Tibial artery (tissue), 4 donors: ENCODE measurements at regions not wholly inside any gene's neighbourhood (a gene's known extent, or its start where the extent isn't known, plus 50 kb on each side); places are given as distances from the start of the nearest gene placed in this dataset.
A peak's percentile ranks its signal among the peaks of the same experiment; 100 is the strongest.

Source experiments
- DNase-seq, 2 donors: peaks; one replicate each; pipeline ENCODE4 v3.0.0-alpha.2; 2019
- H3K27ac ChIP-seq, 2 donors: fragments of 200-600 bp; sonication (generic) in 1 of 2; 1 replicate in 1 of 2; 2 replicates in 1 of 2; pipeline ENCODE4 v1.5.1; 2018 to 2019; ENCODE audit warnings: mild to moderate bottlenecking in 1 of 2
- H3K27me3 ChIP-seq, 2 donors: fragments of 200-600 bp; sonication (generic) in 1 of 2; one replicate each; pipeline versions ENCODE4 v1.5.1 to v1.6.0; 2016 to 2019
- H3K36me3 ChIP-seq, 3 donors: fragments of 200-600 bp; sonication (generic) in 2 of 3; one replicate each; pipeline ENCODE4 v1.5.1; 2016 to 2019; ENCODE audit warnings: mild to moderate bottlenecking in 2 of 3
- H3K4me1 ChIP-seq, 4 donors: fragments of 200-600 bp; sonication (generic) in 2 of 4; 1 replicate in 3 of 4; 2 replicates in 1 of 4; pipeline ENCODE4 v1.5.1; 2016 to 2019
- H3K4me3 ChIP-seq, 2 donors: fragments of 200-600 bp; sonication (generic) in 1 of 2; 1 replicate in 1 of 2; 2 replicates in 1 of 2; pipeline ENCODE4 v1.5.1; 2018 to 2019; ENCODE audit warnings: mild to moderate bottlenecking in 2 of 2
- H3K9me3 ChIP-seq, 3 donors: fragments of 200-600 bp; sonication (generic) in 1 of 3; one replicate each; pipeline ENCODE4 v1.5.1; 2016 to 2019
- intact Hi-C: fragments of 100-400 bp; cut with DNase I; formaldehyde crosslinking; loops from one replicate; pipeline ENCODE4 v1.15.0; 2023; ENCODE audit warnings: low total_unique reads
- TF ChIP-seq, protein P1 (sequence below), 2 experiments: fragments of 200-600 bp in 1 of 2; fragments of 450-650 bp in 1 of 2; IDR thresholded peaks; one replicate each; pipeline ENCODE4 v1.5.1; 2017 to 2019; ENCODE audit warnings: antibody characterized with exemption in 2 of 2, mild to moderate bottlenecking in 1 of 2, moderate library complexity in 1 of 2

DNA sequence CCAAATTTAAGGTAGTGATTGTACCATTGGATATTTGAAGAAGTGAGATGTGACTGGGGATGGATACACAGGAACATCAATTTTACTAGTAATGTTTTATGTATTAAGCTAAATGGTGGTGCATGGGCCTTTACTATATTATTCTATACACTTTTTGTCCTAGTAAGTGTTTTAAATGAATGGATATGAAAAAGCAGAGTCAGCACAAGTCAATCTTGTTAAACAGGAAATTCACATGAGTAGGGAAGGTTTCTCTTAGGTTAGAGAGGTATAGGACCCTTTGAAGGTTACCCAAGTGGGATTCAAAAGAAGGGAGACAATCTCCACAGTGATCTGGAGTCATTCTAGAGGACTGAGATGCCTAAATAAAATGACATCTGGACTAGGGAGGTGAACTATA is 71.8 kb upstream of the NCKAP5 start:
- Histone ChIP-seq H3K9me3 (no peaks in the 10 kb centered on the region), H3K4me1 (peaks cover 0 to 11% (median 0%) of the 10 kb centered on the region in 4 donors), H3K4me3 (no peak overlapping the region), H3K27ac (no peak overlapping the region), H3K36me3 (no peaks in the 10 kb centered on the region), H3K27me3 (no peaks in the 10 kb centered on the region)
- no peak for DNase-seq
- intact Hi-C loops, result no loop called here
- TF ChIP-seq, protein P1, sequence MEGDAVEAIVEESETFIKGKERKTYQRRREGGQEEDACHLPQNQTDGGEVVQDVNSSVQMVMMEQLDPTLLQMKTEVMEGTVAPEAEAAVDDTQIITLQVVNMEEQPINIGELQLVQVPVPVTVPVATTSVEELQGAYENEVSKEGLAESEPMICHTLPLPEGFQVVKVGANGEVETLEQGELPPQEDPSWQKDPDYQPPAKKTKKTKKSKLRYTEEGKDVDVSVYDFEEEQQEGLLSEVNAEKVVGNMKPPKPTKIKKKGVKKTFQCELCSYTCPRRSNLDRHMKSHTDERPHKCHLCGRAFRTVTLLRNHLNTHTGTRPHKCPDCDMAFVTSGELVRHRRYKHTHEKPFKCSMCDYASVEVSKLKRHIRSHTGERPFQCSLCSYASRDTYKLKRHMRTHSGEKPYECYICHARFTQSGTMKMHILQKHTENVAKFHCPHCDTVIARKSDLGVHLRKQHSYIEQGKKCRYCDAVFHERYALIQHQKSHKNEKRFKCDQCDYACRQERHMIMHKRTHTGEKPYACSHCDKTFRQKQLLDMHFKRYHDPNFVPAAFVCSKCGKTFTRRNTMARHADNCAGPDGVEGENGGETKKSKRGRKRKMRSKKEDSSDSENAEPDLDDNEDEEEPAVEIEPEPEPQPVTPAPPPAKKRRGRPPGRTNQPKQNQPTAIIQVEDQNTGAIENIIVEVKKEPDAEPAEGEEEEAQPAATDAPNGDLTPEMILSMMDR (IDR thresholded peaks at IDR 0.05), result no peak

DNA sequence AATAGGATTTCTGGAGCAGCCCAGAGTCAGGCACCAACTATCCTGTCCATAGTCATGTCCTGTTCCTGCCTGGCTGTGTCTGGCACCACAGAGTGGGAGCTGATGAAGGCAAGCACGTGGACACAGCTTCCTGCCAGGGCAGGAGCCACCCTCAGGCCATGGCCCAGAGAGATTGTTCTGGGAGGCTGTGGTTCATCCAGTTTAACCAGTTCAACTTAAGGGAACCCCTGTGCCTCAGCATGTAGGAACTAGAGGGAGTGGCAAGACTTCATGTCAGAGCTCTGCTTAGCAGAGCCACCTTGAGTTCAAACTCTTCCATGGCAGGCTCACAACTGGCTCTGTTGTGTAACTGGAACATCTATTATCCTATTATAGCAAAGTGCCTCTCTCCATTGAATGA is 73.2 kb upstream of the NCKAP5 start:
- TF ChIP-seq, protein P1 (IDR thresholded peaks at IDR 0.05), result no peak
- H3K36me3 ChIP-seq, result no peaks in the 10 kb centered on the region
- H3K4me3 ChIP-seq, result no peak overlapping the region
- H3K4me1 ChIP-seq, result peaks cover 0 to 11% (median 0%) of the 10 kb centered on the region in 4 donors
- H3K27ac ChIP-seq, result no peak overlapping the region
- DNase-seq, result peak in 1 of 2 donors; percentile 66
- H3K27me3 ChIP-seq, result no peaks in the 10 kb centered on the region
- H3K9me3 ChIP-seq, result no peaks in the 10 kb centered on the region
- intact Hi-C loops, result no loop called here

DNA sequence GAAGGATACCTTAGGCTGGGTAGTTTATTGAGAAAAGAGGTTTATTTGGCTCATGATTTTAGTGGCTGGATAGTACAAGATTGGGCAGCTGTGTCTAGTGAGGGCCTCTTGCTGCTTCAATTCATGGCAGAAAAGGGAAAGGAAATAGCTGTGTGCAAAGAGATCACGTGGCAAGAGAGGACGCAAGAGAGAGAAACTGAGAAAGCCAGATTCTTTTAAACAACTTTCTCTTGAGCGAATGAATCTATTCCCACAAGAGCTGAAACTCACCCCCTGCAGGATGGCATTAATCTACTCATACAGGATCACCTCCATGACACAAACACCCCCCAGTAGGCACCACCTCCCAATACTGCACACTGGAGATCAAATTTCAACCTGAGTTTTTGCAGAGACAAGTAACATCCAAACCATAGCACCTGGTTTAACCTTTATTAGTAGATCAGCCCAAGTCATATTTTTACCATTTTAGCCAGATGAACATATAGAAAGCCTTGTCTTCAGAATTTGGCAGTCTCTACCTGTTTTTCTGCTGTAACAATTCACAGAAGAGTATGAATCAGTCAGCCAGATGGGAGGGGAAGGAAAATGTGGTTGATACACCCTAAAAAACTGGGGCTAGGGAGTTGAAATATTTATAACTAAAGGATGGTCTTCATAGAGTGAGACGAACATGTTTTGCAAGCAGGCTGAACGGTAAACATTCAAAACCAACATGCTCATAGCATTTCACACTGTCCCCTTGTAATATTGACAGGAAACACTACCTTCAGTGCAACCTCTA is 73.9 kb upstream of the NCKAP5 start:
- Histone ChIP-seq H3K36me3 (no peaks in the 10 kb centered on the region), H3K27ac (no peak overlapping the region), H3K4me1 (peaks cover 0 to 11% (median 0%) of the 10 kb centered on the region in 4 donors), H3K27me3 (no peaks in the 10 kb centered on the region), H3K9me3 (no peaks in the 10 kb centered on the region), H3K4me3 (no peak overlapping the region)
- DNase-seq, result no peak
- TF ChIP-seq, protein P1 (IDR thresholded peaks at IDR 0.05), result no peak
- intact Hi-C loops, result no loop called here

DNA sequence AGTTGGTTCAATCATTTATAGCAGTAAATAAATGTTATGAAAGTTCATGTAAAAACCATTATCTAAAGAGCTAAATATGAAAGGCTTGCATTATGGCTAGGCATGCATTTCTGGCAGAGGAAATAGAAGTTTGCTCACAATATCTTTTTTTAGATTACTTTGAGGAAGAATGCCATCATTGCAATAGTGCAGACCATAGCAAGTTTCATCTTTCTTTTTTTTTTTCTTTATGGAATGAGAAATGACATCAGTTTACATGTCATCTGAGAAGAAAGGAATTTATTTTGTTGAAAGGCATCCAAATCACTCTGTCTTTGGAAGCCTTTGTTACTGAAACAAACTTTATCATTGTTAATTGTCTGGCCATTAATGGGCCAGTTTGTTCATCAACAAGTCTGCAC is 74.5 kb upstream of the NCKAP5 start:
- Histone ChIP-seq H3K9me3 (no peaks in the 10 kb centered on the region), H3K4me3 (no peak overlapping the region), H3K27me3 (no peaks in the 10 kb centered on the region), H3K36me3 (no peaks in the 10 kb centered on the region), H3K27ac (no peak overlapping the region), H3K4me1 (peaks cover 0 to 11% (median 0%) of the 10 kb centered on the region in 4 donors)
- DNase-seq, result no peak
- TF ChIP-seq, protein P1 (IDR thresholded peaks at IDR 0.05), result no peak
- intact Hi-C loops, result no loop called here

DNA sequence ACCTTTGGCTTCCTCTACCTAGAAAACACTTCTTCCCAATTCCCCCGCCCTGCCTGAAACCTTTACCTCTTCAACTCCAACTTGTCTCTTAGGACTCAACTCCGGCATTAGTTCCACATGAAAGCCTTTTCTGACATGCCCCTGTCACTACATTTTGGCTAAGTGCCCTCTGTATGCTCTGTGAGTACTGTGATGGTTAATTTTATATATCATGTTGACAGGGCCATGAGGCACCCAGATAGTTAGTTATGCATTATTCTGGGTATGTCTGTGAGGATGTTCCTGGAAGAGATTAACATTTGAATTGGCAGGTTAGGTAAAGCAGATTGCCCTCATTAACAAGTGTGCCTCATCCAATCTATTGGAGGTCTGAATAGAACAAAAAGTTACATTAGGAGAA is 75.6 kb upstream of the NCKAP5 start:
- H3K36me3 ChIP-seq, result no peaks in the 10 kb centered on the region
- H3K27me3 ChIP-seq, result no peaks in the 10 kb centered on the region
- intact Hi-C loops, result no loop called here
- TF ChIP-seq, protein P1 (IDR thresholded peaks at IDR 0.05), result no peak
- H3K9me3 ChIP-seq, result no peaks in the 10 kb centered on the region
- H3K4me3 ChIP-seq, result no peak overlapping the region
- peaks cover 0 to 11% (median 0%) of the 10 kb centered on the region in 4 donors for H3K4me1 ChIP-seq
- no peak overlapping the region for H3K27ac ChIP-seq
- no peak for DNase-seq
